ENCODE measurements at regions not wholly inside any gene's neighbourhood (a gene's known extent, or its start where the extent isn't known, plus 50 kb on each side); places are given as distances from the start of the nearest gene placed in this dataset.
"Not testable (repeated sequence)": the region's sequence is repeated elsewhere in the genome, so short reads cannot be mapped to it uniquely, and the experiment has no call there.

GRCh38 chr7:19305698-19306097, 160.5 kb upstream of the FERD3L start:
- no peak for DNase-seq

GRCh38 chr7:19304086-19304485, 158.9 kb upstream of the FERD3L start:
- no peak for DNase-seq

GRCh38 chr7:19302731-19303130, 157.5 kb upstream of the FERD3L start:
- no peak for DNase-seq

- no peak for DNase-seq
These were observed 151.4 kb upstream of the FERD3L start for GRCh38 chr7:19296617-19297016.

- no peak for DNase-seq
These were observed 150.2 kb upstream of the FERD3L start for GRCh38 chr7:19295376-19295775.

GRCh38 chr7:19294619-19295018, 149.4 kb upstream of the FERD3L start:
- DNase-seq, result no peak

GRCh38 chr7:19293431-19293830, 148.2 kb upstream of the FERD3L start:
- DNase-seq, result no peak

GRCh38 chr7:19290968-19291367, 145.7 kb upstream of the FERD3L start:
- DNase-seq, result no peak

GRCh38 chr7:19290066-19290465, 144.8 kb upstream of the FERD3L start:
- no peak for DNase-seq

- no peak for DNase-seq
These were observed 139.5 kb upstream of the FERD3L start for GRCh38 chr7:19284596-19285300.

- DNase-seq, result no peak
These were observed 138.9 kb upstream of the FERD3L start for GRCh38 chr7:19284136-19284535.

GRCh38 chr7:19275000-19275399, 129.8 kb upstream of the FERD3L start:
- DNase-seq, result no peak

GRCh38 chr7:19272329-19272728, 127.1 kb upstream of the FERD3L start:
- DNase-seq, result not testable (repeated sequence)

- DNase-seq, result no peak
These were observed 124.1 kb upstream of the FERD3L start for GRCh38 chr7:19269301-19269700.

GRCh38 chr7:19268737-19269136, 123.5 kb upstream of the FERD3L start:
- no peak for DNase-seq

GRCh38 chr7:19262826-19263225, 117.6 kb upstream of the FERD3L start:
- DNase-seq, result no peak

- DNase-seq, result no peak
These were observed 104.1 kb upstream of the FERD3L start for GRCh38 chr7:19249281-19249680.

- DNase-seq, result no peak
These were observed 103.5 kb upstream of the FERD3L start for GRCh38 chr7:19248681-19249080.

GRCh38 chr7:19248115-19248514, 102.9 kb upstream of the FERD3L start:
- DNase-seq, result no peak

- no peak for DNase-seq
These were observed 101.8 kb upstream of the FERD3L start for GRCh38 chr7:19247017-19247416.

- no peak for DNase-seq
These were observed 97.0 kb upstream of the FERD3L start for GRCh38 chr7:19242246-19242645.

- DNase-seq, result no peak
These were observed 94.7 kb upstream of the FERD3L start for GRCh38 chr7:19239951-19240350.

GRCh38 chr7:19235680-19236079, 90.5 kb upstream of the FERD3L start:
- DNase-seq, result no peak

- DNase-seq, result no peak
These were observed 79.7 kb upstream of the FERD3L start for GRCh38 chr7:19224951-19225350.

Measured in nucleus accumbens (tissue), 56 donors.